ENCODE measurements at regions not wholly inside any gene's neighbourhood (a gene's known extent, or its start where the extent isn't known, plus 50 kb on each side); places are given as distances from the start of the nearest gene placed in this dataset.

DNA sequence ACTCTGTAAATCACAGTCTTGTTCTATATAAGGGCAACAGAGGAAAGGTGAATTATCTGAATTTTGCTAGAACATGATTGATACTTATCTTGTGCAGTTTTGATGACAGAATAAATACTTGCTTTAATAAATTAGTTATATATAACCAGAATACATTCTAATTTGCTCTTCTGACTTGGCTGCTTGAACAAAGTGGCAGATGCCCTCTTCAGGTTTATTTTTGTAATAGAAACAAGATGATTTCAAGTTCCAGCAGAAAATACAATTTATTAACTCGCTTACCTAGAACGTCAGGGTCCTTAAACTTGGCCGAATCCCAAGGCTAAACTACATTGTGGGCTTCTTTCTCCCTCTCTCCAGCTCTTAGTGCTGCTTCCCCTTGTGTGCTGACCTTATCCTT is 57.6 kb upstream of the SSTR1 start:
- Histone ChIP-seq H3K9me3 (ENCODE audit: control insufficient read depth in 2 of 2, low read length in 2 of 2) (no peaks in the 10 kb centered on the region), H3K9ac (ENCODE audit: low read depth in 1 of 2, low read length in 2 of 2) (no peak overlapping the region), H3K27me3 (ENCODE audit: control insufficient read depth in 2 of 2, insufficient read depth in 2 of 2, low read length in 2 of 2) (no peaks in the 10 kb centered on the region), H3K36me3 (ENCODE audit: control insufficient read depth in 2 of 2, insufficient read depth in 2 of 2, low read length in 2 of 2) (no peaks in the 10 kb centered on the region), H3K27ac (ENCODE audit: low read depth in 2 of 2, low read length in 2 of 2) (no peak overlapping the region), H3K4me1 (ENCODE audit: control insufficient read depth in 2 of 2, insufficient read depth in 2 of 2, low read length in 2 of 2) (no peaks in the 10 kb centered on the region), H3K4me3 (ENCODE audit: low read length in 2 of 2) (no peak overlapping the region)

All from mucosa of rectum (tissue), 2 donors.